ENCODE measurements at regions not wholly inside any gene's neighbourhood (a gene's known extent, or its start where the extent isn't known, plus 50 kb on each side); places are given as distances from the start of the nearest gene placed in this dataset.

- no peaks in the 10 kb centered on the region for H3K27me3 ChIP-seq
- DNase-seq (ENCODE audit: low spot score in 2 of 2): no peak
- H3K4me3 ChIP-seq: no peak overlapping the region
- no peak overlapping the region for H3K27ac ChIP-seq
- WGBS: 87% methylated on average over 2 of the region's 2 CpGs
- TF ChIP-seq EP300 (IDR thresholded peaks at IDR 0.05) (no peak), CTCF (IDR thresholded peaks at IDR 0.05) (no peak), POLR2A (IDR thresholded peaks at IDR 0.05) (no peak)
- H3K9me3 ChIP-seq: peaks cover 10% of the 10 kb centered on the region
- H3K4me1 ChIP-seq: no peaks in the 10 kb centered on the region
- no peaks in the 10 kb centered on the region for H3K36me3 ChIP-seq
Measured at GRCh38 chr4:175346376-175346775, 428.2 kb downstream of the ADAM29 start.

- TF ChIP-seq CTCF (IDR thresholded peaks at IDR 0.05) (no peak), POLR2AphosphoS5 (IDR thresholded peaks at IDR 0.05) (no peak), POLR2A (IDR thresholded peaks at IDR 0.05) (no peak), EP300 (IDR thresholded peaks at IDR 0.05) (no peak)
- H3K27ac ChIP-seq: no peak overlapping the region
- no peaks in the 10 kb centered on the region for H3K27me3 ChIP-seq
- H3K9me3 ChIP-seq: peaks cover under 1% of the 10 kb centered on the region
- DNase-seq (ENCODE audit: low spot score in 2 of 2): no peak
- WGBS: 74% methylated on average over 3 of the region's 3 CpGs
- H3K4me3 ChIP-seq: no peak overlapping the region
- no peaks in the 10 kb centered on the region for H3K36me3 ChIP-seq
- no peaks in the 10 kb centered on the region for H3K4me1 ChIP-seq
Measured at GRCh38 chr4:175350246-175350645, 432.1 kb downstream of the ADAM29 start.

GRCh38 chr4:175351473-175351872 lies 433.3 kb downstream of the ADAM29 start:
- Histone ChIP-seq H3K36me3 (no peaks in the 10 kb centered on the region), H3K27ac (no peak overlapping the region), H3K4me1 (no peaks in the 10 kb centered on the region), H3K9me3 (no peaks in the 10 kb centered on the region), H3K4me3 (no peak overlapping the region), H3K27me3 (no peaks in the 10 kb centered on the region)
- WGBS: 79% methylated on average over 2 of the region's 2 CpGs
- no peak for TF ChIP-seq EP300 (IDR thresholded peaks at IDR 0.05)
- TF ChIP-seq POLR2A (IDR thresholded peaks at IDR 0.05): no peak
- no peak for TF ChIP-seq POLR2AphosphoS5 (IDR thresholded peaks at IDR 0.05)
- no peak for TF ChIP-seq CTCF (IDR thresholded peaks at IDR 0.05)
- no peak for DNase-seq (ENCODE audit: low spot score in 2 of 2)

GRCh38 chr4:175369087-175369486 lies 443.0 kb downstream of the GPM6A start:
- Histone ChIP-seq H3K27me3 (no peaks in the 10 kb centered on the region), H3K4me3 (no peak overlapping the region), H3K36me3 (no peaks in the 10 kb centered on the region), H3K4me1 (no peaks in the 10 kb centered on the region), H3K9me3 (no peaks in the 10 kb centered on the region), H3K27ac (no peak overlapping the region)
- WGBS: 76% methylated on average over 6 of the region's 6 CpGs
- DNase-seq (ENCODE audit: low spot score in 2 of 2): no peak
- TF ChIP-seq CTCF (IDR thresholded peaks at IDR 0.05) (no peak), POLR2AphosphoS5 (IDR thresholded peaks at IDR 0.05) (no peak), EP300 (IDR thresholded peaks at IDR 0.05) (no peak), POLR2A (IDR thresholded peaks at IDR 0.05) (no peak)

- H3K4me1 ChIP-seq: no peaks in the 10 kb centered on the region
- H3K4me3 ChIP-seq: no peak overlapping the region
- TF ChIP-seq POLR2A (IDR thresholded peaks at IDR 0.05) (no peak), CTCF (IDR thresholded peaks at IDR 0.05) (no peak), EP300 (IDR thresholded peaks at IDR 0.05) (no peak), POLR2AphosphoS5 (IDR thresholded peaks at IDR 0.05) (no peak)
- no peaks in the 10 kb centered on the region for H3K36me3 ChIP-seq
- no peak for DNase-seq (ENCODE audit: low spot score in 2 of 2)
- H3K27me3 ChIP-seq: no peaks in the 10 kb centered on the region
- H3K9me3 ChIP-seq: no peaks in the 10 kb centered on the region
- H3K27ac ChIP-seq: no peak overlapping the region
- WGBS: 73% methylated on average over 1 of the region's 1 CpG
Measured at GRCh38 chr4:175371091-175371490, 441.0 kb downstream of the GPM6A start.
